ENCODE measurements at regions not wholly inside any gene's neighbourhood (a gene's known extent, or its start where the extent isn't known, plus 50 kb on each side); places are given as distances from the start of the nearest gene placed in this dataset.

DNA sequence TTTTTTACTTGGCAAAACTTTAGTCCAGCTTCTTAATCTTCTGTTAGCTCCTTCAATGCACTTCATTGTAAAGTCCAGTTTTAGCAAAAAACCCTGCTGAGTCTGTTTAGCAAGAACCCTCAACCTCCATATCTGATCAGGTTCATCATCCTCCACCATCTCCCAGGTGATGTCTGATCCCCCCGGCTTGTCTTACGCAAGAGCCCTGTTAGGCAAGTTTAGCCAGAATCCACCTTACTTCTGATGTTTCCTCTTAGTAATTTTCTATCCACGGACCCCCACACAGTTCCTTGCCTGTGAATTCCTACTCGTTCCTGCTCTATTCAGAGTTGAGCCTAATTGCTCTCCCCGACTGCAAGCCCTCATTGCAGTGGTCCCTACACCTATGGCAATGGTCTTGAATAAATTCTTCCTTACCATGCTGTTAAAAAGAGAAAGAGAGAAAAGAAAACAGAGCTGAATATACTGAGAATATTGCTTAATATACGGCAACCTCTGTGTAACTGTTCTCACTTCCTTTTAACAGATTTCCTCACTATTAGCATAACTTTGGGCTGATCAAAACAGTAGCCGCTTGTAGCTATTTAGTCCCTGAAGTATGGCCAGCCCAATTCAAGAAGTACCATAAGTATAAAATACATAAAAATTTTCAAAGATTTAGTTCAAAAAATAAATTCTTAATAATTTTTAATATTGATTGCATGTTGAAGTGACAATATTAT, 78.7 kb upstream of the MME start:
- Histone ChIP-seq H3K27me3 (ENCODE audit: insufficient read depth, low read depth, low read length) (no peaks in the 10 kb centered on the region), H3K4me3 (ENCODE audit: low read length) (no peak overlapping the region), H3K9me3 (ENCODE audit: low read length) (no peaks in the 10 kb centered on the region), H3F3A (ENCODE audit: insufficient read depth, low read length, poor library complexity, severe bottlenecking) (no peaks in the 10 kb centered on the region), H2AFZ (ENCODE audit: low read depth, low read length) (no peak overlapping the region), H3K79me2 (replicated peaks; ENCODE audit: insufficient read depth, low read length) (no peaks in the 10 kb centered on the region), H3K9me2 (ENCODE audit: insufficient read depth, low read length) (no peaks in the 10 kb centered on the region), H3K4me2 (ENCODE audit: low read length) (no peak overlapping the region), H3K9ac (ENCODE audit: low read length) (no peak overlapping the region), H3K27ac (ENCODE audit: low read length) (no peak overlapping the region), H4K20me1 (ENCODE audit: insufficient read depth) (no peaks in the 10 kb centered on the region), H3K36me3 (ENCODE audit: insufficient read depth, low read length) (no peaks in the 10 kb centered on the region)
- TF ChIP-seq POLR2AphosphoS5 (IDR thresholded peaks at IDR 0.05) (no peak), EP300 (conservative IDR thresholded peaks at IDR 0.05; ENCODE audit: poor library complexity, severe bottlenecking) (no peak), MXI1 (conservative IDR thresholded peaks at IDR 0.05; ENCODE audit: poor library complexity, severe bottlenecking) (no peak), SMC3 (conservative IDR thresholded peaks at IDR 0.05; ENCODE audit: poor library complexity) (no peak), EZH2 (IDR thresholded peaks at IDR 0.05; ENCODE audit: borderline replicate concordance, insufficient read depth, low read length, poor library complexity, severe bottlenecking) (no peak), RAD21 (conservative IDR thresholded peaks at IDR 0.05) (no peak), TAF1 (IDR thresholded peaks at IDR 0.05; ENCODE audit: low read depth) (no peak)
- TF ChIP-seq, protein P1, sequence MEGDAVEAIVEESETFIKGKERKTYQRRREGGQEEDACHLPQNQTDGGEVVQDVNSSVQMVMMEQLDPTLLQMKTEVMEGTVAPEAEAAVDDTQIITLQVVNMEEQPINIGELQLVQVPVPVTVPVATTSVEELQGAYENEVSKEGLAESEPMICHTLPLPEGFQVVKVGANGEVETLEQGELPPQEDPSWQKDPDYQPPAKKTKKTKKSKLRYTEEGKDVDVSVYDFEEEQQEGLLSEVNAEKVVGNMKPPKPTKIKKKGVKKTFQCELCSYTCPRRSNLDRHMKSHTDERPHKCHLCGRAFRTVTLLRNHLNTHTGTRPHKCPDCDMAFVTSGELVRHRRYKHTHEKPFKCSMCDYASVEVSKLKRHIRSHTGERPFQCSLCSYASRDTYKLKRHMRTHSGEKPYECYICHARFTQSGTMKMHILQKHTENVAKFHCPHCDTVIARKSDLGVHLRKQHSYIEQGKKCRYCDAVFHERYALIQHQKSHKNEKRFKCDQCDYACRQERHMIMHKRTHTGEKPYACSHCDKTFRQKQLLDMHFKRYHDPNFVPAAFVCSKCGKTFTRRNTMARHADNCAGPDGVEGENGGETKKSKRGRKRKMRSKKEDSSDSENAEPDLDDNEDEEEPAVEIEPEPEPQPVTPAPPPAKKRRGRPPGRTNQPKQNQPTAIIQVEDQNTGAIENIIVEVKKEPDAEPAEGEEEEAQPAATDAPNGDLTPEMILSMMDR (IDR thresholded peaks at IDR 0.05; ENCODE audit: poor library complexity, severe bottlenecking), result no peak
- TF ChIP-seq, protein P2, sequence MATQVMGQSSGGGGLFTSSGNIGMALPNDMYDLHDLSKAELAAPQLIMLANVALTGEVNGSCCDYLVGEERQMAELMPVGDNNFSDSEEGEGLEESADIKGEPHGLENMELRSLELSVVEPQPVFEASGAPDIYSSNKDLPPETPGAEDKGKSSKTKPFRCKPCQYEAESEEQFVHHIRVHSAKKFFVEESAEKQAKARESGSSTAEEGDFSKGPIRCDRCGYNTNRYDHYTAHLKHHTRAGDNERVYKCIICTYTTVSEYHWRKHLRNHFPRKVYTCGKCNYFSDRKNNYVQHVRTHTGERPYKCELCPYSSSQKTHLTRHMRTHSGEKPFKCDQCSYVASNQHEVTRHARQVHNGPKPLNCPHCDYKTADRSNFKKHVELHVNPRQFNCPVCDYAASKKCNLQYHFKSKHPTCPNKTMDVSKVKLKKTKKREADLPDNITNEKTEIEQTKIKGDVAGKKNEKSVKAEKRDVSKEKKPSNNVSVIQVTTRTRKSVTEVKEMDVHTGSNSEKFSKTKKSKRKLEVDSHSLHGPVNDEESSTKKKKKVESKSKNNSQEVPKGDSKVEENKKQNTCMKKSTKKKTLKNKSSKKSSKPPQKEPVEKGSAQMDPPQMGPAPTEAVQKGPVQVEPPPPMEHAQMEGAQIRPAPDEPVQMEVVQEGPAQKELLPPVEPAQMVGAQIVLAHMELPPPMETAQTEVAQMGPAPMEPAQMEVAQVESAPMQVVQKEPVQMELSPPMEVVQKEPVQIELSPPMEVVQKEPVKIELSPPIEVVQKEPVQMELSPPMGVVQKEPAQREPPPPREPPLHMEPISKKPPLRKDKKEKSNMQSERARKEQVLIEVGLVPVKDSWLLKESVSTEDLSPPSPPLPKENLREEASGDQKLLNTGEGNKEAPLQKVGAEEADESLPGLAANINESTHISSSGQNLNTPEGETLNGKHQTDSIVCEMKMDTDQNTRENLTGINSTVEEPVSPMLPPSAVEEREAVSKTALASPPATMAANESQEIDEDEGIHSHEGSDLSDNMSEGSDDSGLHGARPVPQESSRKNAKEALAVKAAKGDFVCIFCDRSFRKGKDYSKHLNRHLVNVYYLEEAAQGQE (IDR thresholded peaks at IDR 0.05; ENCODE audit: borderline replicate concordance), result no peak

DNA sequence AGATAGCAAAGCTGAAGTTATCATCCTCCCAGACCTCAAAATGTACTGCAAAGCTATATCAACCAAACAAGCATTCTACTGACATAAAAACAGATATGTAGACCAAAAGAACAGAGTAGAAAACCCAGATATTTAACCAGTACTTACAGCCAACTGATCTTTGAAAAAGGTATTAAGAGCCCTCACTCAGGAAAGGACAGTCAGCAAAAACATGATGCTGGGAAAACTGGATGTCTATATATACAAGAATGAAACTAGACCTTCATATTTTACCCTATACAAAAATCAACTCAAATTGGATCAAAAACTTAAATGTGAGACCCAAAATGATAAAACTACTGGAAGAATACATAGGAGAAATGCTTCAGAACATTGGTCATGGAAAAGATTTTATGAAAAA, 87.5 kb upstream of the MME start:
- H3K9ac ChIP-seq (ENCODE audit: low read length), result no peak overlapping the region
- H3F3A ChIP-seq (ENCODE audit: insufficient read depth, low read length, poor library complexity, severe bottlenecking), result no peaks in the 10 kb centered on the region
- TF ChIP-seq, protein P2 (IDR thresholded peaks at IDR 0.05; ENCODE audit: borderline replicate concordance), result no peak
- TF ChIP-seq SMC3 (conservative IDR thresholded peaks at IDR 0.05; ENCODE audit: poor library complexity) (no peak), POLR2AphosphoS5 (IDR thresholded peaks at IDR 0.05) (no peak), EP300 (conservative IDR thresholded peaks at IDR 0.05; ENCODE audit: poor library complexity, severe bottlenecking) (no peak), EZH2 (IDR thresholded peaks at IDR 0.05; ENCODE audit: borderline replicate concordance, insufficient read depth, low read length, poor library complexity, severe bottlenecking) (no peak), RAD21 (conservative IDR thresholded peaks at IDR 0.05) (no peak), MXI1 (conservative IDR thresholded peaks at IDR 0.05; ENCODE audit: poor library complexity, severe bottlenecking) (no peak), TAF1 (IDR thresholded peaks at IDR 0.05; ENCODE audit: low read depth) (no peak)
- TF ChIP-seq, protein P1 (IDR thresholded peaks at IDR 0.05; ENCODE audit: poor library complexity, severe bottlenecking), result no peak
- no peak overlapping the region for H3K27ac ChIP-seq (ENCODE audit: low read length)
- no peaks in the 10 kb centered on the region for H3K9me2 ChIP-seq (ENCODE audit: insufficient read depth, low read length)
- H3K79me2 ChIP-seq (replicated peaks; ENCODE audit: insufficient read depth, low read length), result no peaks in the 10 kb centered on the region
- no peaks in the 10 kb centered on the region for H4K20me1 ChIP-seq (ENCODE audit: insufficient read depth)
- no peaks in the 10 kb centered on the region for H3K9me3 ChIP-seq (ENCODE audit: low read length)
- no peak overlapping the region for H3K4me2 ChIP-seq (ENCODE audit: low read length)
- H3K27me3 ChIP-seq (ENCODE audit: insufficient read depth, low read depth, low read length), result no peaks in the 10 kb centered on the region
- no peaks in the 10 kb centered on the region for H3K36me3 ChIP-seq (ENCODE audit: insufficient read depth, low read length)
- no peak overlapping the region for H3K4me3 ChIP-seq (ENCODE audit: low read length)
- no peak overlapping the region for H2AFZ ChIP-seq (ENCODE audit: low read depth, low read length)

All from neural cell (in vitro differentiated cells).